Ovary (tissue), 3 donors: ENCODE measurements at regions not wholly inside any gene's neighbourhood (a gene's known extent, or its start where the extent isn't known, plus 50 kb on each side); places are given as distances from the start of the nearest gene placed in this dataset.

Experiments
- EP300 ChIP-seq: sonication (generic); formaldehyde crosslinking; IDR thresholded peaks from one replicate; pipeline ENCODE4 v1.6.1; 2017; ENCODE audit warnings: antibody characterized with exemption
- POLR2A ChIP-seq: fragments of 450-650 bp; IDR thresholded peaks from one replicate; pipeline ENCODE4 v1.6.1; 2017; ENCODE audit warnings: antibody characterized with exemption, mild to moderate bottlenecking, moderate library complexity
- TF ChIP-seq, protein P1 (sequence below), 3 donors: fragments of 450-650 bp in 2 of 3; fragments of 200-600 bp in 1 of 3; IDR thresholded peaks; one replicate each; pipeline versions ENCODE4 v1.5.1 to v1.8.0; 2016 to 2022; ENCODE audit warnings: antibody characterized with exemption in 3 of 3, mild to moderate bottlenecking in 1 of 3
- donor health status: DM: no; HTN: no; CAD: no.

DNA sequence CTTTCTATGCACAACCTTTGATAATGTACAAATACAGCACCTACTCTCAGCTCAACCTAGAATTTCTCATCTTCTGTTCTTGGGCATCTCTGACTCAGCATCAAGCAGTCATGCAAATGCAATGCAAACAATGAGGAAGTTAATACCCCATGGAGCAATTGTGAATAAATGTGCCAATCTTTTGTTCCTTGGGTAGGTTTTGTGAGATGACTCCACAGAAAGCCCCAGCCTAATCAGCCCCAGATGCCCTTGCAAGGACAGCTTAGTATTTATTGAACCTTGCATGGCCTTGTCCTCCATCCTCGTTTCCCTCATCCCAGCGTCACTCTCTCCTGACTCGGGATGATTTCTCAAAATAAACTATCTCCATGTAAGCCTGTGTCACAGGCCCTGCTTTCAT lies 494.7 kb upstream of the NECTIN3 start:
- TF ChIP-seq POLR2A (no peak), EP300 (no peak)
- TF ChIP-seq, protein P1, sequence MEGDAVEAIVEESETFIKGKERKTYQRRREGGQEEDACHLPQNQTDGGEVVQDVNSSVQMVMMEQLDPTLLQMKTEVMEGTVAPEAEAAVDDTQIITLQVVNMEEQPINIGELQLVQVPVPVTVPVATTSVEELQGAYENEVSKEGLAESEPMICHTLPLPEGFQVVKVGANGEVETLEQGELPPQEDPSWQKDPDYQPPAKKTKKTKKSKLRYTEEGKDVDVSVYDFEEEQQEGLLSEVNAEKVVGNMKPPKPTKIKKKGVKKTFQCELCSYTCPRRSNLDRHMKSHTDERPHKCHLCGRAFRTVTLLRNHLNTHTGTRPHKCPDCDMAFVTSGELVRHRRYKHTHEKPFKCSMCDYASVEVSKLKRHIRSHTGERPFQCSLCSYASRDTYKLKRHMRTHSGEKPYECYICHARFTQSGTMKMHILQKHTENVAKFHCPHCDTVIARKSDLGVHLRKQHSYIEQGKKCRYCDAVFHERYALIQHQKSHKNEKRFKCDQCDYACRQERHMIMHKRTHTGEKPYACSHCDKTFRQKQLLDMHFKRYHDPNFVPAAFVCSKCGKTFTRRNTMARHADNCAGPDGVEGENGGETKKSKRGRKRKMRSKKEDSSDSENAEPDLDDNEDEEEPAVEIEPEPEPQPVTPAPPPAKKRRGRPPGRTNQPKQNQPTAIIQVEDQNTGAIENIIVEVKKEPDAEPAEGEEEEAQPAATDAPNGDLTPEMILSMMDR (IDR thresholded peaks at IDR 0.05) = no peak
